ENCODE measurements at regions not wholly inside any gene's neighbourhood (a gene's known extent, or its start where the extent isn't known, plus 50 kb on each side); places are given as distances from the start of the nearest gene placed in this dataset.

DNA sequence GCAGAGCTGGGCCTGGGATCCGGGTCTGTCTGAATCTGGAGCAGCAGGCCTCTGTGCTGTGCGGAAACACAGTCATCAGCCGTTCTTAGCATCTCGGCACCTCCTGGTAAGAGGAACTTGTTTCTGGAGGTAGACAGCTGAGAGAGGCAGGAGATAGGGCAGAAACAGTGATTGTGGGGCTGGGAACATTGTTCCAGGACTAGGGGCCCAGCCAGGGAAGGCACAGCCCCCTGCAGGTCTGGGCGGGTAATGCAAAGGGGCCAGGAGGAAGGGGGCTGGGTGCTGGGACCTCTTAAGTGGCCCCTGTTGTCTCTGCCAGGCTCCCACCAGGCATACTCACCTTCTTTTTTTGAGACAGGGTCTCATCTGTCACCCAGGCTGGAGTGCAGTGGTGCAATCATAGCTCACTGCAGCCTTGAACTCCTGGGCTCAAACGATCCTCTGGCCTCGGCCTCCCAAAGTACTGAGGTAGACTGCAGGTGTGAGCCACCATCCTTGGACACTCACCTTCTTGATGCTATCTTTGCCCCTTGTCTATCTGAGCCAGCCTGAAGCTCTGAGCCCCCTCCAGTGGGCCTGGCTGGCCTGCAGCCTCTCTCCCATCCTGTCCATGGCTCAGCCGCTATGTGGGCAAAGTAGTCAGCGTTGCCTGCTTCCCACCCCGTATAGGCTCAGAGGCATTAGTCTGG lies 134.3 kb upstream of the ZBTB40 start:
- no peak for DNase-seq (ENCODE audit: low spot score)

DNA sequence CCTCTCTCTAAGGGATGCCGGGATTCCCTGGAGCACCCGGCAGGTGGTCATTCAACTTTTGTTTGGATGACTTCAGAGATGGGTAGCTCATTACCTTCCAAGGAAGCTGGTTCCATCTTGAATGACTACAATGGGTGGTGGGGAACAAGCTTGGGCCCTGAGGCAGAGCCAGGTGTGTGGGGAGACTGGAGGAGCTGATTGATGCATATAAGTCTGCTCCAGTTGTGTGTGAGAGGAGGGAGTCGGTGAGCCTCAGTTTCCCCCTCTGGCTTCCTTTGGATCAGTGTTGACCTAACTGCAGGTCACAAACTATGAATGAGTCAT lies 133.8 kb upstream of the ZBTB40 start:
- DNase-seq (ENCODE audit: low spot score), result no peak

DNA sequence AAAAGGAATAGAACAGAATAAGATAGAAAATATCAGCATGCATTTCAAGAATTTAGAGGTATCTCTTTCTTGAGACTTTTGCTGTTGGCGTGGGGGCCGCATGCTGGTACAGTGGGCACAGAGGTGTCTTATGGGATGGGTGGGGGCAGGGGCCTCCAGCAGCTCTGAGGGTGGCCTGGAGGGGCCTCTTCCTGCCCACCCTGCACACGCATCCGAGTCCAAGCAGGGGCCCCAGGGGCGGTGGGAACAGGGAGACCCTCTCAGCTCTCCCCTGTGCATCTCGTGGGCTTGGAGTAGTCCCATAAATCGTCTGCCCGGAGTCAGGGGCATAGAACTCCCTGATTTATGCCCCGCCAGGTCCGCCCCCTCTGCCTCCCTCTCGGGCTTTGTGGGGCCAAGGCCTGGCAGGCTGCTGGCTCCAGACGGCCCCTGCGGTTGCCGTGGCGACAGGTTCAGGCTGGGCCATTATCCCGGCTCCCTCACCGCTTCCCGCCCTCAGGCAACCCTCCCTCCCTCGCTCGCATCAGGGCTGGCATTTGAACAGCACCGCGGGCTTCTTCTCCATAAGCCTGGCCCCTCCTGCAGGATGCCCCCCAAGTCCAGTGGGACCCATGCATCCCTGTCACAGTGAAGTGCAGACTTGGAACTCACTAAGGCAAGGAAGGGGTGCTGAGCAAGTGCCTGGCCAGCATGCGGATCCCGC lies 133.2 kb upstream of the ZBTB40 start:
- DNase-seq (ENCODE audit: low spot score), result no peak

DNA sequence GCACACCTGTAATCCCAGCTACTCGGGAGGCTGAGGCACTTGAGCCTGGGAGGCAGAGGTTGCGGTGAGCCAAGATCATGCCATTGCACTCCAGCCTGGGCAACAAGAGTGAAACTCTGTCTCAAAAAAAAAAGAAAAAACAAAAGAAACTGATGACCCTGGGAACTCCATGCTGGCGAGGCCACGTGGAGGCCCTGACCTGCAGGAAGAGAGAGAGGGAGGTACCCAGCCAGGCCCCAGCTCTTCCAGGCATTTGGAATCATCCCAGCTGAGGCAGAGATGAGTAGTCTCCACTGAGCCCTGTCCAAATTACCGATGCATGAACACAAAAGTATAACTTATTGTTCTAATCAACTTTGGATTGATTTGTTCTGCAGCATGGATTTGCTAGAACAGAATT lies 132.0 kb upstream of the ZBTB40 start:
- no peak for DNase-seq (ENCODE audit: low spot score)

DNA sequence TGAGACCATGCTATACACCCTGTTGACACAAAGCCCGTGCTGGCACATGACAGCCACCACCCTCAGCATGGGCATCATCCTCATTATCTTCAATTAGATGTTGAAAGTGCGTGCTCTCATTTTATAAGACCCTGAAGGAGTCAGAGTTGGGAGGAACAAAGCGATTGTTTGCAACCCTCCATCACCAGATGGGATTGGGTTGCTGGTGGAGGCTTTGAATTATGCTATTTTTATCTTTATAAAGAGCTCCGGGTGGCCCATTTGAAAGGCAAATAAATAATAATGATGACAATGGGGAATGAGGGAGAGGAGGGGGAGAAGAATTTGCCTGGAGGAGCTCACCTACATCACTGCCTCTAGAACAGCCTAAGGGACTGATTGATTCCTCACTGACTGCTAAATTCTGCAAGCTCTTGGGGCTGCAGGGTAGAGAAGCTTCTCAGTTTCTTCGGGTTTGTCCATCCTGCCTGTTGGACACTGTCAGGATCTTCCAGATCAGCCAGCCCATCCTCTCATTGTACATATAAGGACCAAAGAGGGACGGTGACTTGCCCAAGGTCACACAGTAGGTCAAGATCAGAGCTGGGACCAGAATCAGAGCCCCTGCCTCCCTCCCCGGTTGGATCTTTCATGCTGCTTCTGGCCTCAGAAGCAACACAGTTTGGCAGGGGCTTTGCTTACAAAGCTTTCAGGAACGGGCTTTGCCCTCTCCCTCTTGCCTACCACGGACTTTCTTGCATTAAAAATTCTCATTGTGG lies 130.9 kb upstream of the ZBTB40 start:
- no peak for DNase-seq (ENCODE audit: low spot score)

DNA sequence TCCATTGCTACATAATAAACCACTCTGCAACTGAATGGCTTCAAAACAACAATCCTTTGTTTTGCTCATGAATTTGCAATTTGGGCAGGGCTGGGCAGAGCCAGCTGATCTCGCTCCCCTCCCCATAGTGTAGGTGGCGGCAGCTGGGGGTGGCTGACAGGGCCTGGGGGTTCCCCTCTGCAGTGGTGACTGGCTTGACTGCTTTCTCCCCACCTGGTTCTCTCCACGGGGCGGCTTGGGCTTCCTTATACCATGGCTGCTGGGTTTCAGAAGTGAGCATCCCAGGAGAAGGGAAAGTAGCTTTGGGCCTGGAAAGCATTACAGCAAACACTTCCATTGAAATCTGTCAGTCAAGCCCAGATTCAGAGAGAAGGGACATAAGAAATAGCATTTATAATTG lies 129.7 kb upstream of the ZBTB40 start:
- no peak for DNase-seq (ENCODE audit: low spot score)

DNA sequence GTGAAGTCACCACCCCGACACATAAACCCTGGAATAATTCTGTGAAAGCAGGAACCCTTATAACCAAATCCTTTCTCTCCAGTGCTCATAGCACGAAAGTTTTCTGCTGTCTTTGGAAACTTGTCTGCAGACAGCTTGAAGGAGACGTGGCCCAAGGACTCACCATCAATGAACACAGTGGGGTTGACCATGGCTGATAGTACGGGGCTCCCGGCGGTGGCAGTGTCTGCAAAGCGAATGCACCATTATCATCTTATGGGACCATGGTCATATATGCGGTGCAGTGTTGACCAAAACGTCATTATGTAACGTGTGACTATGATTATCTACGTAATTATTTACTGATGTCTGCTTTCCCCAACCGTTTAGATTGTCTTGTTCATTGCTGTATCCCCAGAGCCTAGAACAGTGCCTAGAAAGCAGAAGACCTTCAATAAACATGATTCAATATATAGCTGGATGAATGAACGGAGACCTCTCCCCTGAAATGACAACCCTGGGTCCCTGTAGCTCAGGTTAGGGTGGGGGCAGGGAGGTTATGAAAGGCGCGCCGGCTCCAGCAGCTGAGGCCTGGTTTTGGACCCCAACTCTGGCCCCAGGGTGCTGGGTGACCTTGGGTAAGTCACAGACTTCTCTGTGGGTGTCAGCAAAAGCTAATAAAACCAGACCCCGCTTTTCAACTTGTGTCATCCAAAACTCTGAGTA lies 128.4 kb upstream of the ZBTB40 start:
- DNase-seq (ENCODE audit: low spot score), result no peak

DNA sequence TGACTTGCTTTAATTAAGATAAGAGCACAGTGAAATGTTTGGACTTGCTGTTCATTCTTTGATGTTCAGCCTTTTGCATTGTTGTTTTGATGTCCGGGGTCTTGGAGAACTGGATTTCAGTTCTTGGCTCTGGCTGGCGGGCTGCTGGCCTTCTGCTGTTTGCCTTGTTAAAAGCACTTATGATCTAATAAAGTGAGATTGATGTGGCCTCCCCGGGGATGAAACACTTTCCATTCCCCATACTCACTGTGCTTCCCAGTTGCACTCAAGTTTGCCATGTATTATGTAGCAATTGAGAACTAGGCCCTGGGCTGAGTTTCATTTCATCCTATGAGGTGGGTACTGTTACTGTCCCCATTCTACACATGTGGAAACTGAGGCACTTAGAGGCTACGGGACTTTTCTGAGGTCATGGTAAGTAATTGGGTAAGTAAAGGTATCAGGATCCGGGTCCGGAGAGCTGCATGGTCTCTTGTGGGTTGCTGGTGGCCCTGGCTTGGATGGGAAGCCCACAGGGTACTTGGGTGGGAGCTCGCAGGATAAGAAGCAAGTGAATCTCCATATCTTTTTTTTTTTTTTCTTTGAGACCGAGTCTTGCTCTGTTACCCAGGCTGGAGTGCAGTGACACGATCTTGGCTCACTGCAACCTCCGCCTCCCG lies 127.7 kb upstream of the ZBTB40 start:
- no peak for DNase-seq (ENCODE audit: low spot score)

DNA sequence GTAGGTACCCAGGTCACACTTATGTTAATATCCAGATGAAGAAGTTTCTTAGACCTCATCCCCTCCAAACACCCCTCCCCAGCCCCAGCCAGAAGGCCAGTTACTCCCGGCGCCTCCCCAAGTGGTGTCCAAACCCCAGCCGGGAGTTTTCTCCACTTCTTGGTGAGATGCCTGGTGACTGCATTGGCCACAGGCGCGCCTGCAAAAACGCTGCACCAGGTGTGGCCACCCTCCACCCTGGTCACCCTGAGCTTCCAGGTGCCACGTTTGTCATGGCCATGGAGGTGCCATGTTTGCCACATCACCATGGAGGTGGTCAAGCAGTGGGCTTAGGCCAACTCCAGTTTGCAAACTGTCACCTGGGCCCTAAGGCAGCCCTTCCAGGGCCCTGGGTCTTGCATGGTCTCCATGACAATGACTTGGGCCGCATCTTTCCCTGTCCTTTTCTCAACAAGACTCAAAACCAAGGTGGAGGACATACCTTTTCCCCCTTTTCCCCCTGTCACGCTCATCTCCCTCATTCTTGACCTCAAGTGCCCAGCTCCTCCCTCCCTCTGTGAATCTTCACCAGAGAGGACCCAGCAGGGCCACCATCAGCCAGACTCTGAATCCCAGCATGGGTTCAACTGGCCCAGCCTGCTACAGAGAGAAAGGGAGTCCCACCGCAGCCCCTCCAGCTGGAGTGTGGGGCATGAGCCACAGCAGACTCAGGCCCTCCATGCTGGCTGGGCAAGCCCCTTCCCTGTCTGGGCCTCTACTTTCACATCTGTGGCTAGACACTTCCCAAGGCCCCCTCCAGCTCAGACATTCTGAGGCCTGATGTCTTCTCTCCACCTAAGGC lies 125.9 kb upstream of the ZBTB40 start:
- no peak for DNase-seq (ENCODE audit: low spot score)

DNA sequence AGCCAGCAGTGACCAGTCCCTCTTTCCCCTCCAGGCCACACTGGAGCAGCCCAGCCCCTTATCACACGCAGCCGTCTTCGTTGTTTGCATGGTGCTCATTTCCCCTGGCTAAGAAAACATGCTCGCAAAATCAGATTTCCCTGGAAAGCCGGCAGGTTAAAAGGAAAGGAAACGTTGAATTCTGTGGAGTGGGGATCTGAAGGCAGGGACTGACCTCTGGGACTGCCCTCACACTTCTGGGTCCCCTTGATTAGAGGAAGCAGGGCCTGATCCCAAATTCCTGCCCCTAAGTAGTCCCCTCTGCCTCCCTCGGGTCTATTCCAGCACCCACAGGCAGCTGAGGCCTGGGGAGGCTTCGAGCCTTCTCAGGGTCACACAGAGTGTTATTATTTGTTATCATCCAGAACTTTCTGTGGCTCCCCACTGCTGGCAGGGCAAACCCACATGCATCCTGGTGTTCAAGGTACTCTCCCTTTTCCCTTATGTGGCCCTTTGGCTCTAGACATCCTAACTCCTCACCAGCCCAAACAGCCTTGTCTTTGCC lies 125.2 kb upstream of the ZBTB40 start:
- DNase-seq (ENCODE audit: low spot score), result no peak

DNA sequence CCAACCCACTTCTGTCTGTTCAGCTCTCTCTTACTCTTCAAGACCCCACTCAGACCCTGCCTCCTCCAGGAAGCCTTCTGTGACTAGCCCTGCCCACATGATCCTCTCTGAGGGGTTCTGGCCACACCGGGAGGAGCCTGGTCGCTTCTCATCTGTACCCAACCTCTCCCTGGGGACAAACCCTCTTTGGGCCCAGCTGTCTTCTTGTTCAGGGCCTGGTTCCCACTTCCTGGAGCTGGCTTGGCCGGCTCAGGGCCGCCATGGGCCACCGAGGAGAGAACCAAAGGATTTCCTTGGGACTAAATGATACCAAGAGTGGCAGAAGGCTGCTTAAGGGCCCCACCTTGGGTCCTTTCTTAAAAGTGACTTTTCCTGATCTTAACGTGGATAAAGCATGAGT lies 124.7 kb upstream of the ZBTB40 start:
- DNase-seq (ENCODE audit: low spot score), result no peak

DNA sequence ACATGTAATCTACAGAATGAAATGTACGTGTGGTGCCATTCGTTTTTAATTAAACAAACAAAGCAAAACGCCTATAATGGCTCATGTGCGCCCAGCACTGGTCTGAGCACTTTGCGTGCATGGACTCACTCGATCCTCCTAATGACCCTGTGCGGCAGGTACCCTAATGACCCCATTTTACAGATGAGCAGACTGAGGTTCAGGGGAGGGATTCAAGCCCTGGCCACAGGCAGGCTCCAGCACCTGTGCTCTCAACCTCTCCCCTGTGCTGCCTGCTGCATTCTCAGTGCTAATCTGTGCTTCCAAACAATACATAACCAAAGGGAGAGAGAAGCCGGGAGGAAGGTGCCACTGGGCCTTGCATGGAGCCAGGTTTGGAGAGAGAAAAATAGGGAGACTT lies 124.2 kb upstream of the ZBTB40 start:
- DNase-seq (ENCODE audit: low spot score), result no peak

DNA sequence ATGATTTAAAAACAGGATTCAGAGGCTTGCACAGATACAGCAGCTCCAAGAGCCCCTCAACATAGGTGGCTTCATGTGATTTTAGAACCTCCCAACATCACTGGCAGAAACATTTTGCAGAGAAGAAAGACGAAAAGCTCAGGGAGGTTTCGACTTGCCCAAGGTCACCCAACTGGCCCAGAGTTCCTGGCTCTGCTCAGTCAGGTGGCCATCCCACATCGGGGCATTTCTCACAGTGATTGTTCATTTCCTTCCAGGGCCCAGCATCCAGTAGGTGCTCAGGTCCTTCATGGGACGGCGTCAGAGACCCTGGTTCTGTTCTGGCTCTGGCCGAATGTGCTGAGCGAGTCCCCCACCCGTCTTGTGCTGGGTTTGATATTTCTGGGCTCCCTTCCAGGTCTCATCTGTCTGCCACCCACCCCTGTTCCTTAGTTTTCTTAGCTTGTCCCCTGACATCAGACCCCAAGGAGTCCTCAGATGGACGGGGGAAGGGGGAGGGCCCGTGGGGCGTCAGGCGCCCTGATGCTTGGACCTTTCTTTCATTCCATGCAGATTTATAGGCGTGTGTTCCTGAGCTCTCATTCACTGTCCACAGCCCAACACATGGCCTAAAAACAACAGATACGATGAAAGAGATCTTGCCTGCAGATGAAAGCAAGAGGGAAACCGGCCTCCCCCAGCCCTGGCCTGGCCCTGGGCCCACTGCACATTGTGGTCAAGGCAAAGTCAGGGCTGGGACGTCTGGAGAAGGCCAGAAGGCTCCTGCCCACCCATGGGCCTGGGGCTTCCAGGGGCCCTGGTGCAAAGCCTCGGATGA lies 123.1 kb upstream of the ZBTB40 start:
- no peak for DNase-seq (ENCODE audit: low spot score)

DNA sequence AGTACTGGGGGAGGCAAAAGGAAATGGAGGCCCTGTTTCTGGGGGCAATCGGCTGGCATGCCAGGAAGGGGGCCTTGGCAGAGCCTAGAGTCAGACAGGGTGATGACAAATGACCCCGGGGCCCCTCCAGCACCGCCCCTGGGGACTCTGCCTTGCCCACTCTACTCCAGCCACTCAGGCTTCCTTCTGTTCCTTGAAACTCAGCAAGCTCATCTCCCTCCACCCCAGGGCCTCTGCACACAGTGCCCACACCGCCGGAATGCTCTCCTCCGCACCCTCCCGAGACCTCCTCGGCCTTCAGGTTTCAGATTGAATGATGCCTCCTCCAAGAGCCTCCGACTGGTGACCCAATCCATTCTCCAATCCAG lies 122.5 kb upstream of the ZBTB40 start:
- DNase-seq (ENCODE audit: low spot score), result no peak

DNA sequence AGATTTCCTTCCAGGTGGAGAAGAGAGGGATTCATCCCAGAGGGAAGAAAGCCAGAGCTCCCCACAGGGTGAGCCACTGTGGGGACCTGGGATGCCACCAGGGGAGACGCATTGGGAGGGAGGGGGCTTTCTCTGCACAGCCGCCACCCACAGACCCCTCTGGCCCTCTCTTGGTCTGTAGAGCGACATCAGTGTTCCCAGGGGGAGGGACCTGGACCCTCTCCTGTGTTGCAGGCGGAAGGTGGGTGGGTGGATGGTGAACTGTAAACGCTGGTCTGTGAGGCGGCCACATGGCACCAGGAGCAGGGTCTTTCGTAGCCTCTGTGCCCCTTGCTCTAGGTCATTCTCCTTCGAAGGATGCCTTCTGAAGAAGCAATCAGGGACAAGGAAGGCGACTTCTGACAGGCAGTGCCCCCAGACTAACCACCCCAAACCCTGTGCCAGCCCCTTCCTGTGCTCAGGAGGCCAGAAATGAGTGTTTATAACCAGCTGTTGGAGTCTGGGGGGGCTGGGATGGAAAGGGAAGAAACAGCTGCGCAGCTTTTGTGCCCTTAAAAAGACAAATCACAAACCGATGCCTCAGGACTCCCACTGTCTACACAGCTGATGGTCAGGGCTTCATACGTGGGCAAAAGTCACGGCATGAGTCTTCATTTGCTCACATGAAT lies 121.4 kb upstream of the ZBTB40 start:
- DNase-seq (ENCODE audit: low spot score), result no peak

DNA sequence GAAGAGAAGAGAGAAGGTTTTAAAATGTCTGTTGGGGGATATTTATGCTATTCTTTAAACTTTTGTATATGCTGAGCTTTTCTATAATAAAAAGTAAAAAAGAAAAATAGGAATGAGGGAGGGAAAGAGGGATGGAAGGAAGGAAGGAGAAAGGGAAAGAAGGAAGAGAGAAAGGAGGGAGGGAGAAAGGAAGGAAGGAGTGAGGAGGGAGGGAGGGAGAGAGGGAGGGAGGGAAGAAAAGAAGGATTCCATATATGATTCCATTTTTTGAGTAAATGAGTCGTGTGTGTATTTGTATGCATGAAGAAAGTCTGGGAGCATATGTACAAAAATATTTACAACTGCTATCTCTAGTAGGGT lies 120.9 kb upstream of the ZBTB40 start:
- DNase-seq (ENCODE audit: low spot score), result no peak

DNA sequence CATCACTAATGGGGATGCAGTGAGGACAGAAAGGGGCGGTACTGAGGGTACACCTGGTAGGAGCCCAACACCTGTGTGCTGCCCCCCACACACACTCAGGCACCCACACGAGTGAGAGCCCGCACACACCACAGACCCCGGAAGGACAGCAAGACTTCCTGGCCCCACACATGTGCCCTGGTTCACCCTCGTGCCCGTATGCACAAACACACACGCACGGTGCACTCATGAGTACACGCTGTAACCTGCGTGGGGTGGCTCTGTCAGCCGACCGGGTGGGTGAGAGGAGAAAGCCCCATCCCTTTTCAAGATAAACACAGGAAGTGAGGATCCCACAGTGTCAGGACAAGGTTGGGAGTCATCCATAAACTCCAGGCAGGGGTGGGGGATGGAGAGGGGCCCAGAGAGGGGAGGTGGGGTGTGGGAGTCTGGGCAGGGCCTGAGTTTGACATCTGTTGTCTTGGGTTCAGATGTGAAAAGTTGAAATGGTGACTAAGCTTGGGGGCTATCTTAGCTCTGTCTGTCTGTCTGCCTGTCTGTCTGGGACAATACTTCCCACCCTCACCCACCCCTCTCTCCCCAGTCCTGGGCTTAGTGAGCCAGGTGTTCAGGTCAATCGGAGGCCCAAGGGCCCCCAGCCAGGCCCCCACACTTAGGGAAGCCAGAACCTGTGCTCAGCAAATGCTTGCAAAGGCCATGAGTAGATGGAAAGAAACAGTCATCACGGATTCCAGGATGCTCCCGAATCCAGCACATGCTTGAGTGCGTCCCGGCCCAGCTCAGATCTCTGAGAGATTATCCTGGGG lies 119.8 kb upstream of the ZBTB40 start:
- no peak for DNase-seq (ENCODE audit: low spot score)

DNA sequence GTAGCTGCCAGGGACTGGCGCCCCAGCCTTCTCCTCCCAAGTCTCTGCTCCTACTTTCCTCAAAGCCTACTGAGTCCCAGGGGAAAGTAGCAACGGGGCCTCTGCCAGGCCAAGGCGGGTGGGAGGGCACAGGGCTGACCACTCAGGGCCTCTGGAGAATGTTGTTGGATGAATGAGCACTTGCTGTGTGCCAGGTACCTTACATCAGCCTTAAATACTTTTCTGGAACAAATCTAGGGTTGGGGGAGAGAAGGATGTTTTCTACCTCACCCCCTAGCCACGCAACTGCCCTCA lies 119.3 kb upstream of the ZBTB40 start:
- no peak for DNase-seq (ENCODE audit: low spot score)
